Duodenal mucosa (tissue), 2 donors: ENCODE measurements at regions not wholly inside any gene's neighbourhood (a gene's known extent, or its start where the extent isn't known, plus 50 kb on each side); places are given as distances from the start of the nearest gene placed in this dataset.
"Not testable (repeated sequence)": the region's sequence is repeated elsewhere in the genome, so short reads cannot be mapped to it uniquely, and the experiment has no call there.

Source experiments
- H3K27ac ChIP-seq: one replicate; pipeline ENCODE4 v1.7.0; 2013; ENCODE audit warnings: low read depth, low read length
- H3K27me3 ChIP-seq, 2 donors: one replicate each; pipeline ENCODE4 v1.7.0; 2013; ENCODE audit warnings: low read length in 2 of 2, control low read depth in 1 of 2; ENCODE audit not compliant: insufficient read depth in 2 of 2, control insufficient read depth in 1 of 2
- H3K36me3 ChIP-seq, 2 donors: one replicate each; pipeline ENCODE4 v1.7.0; 2013; ENCODE audit warnings: low read length in 2 of 2, control low read depth in 1 of 2; ENCODE audit not compliant: insufficient read depth in 2 of 2, control insufficient read depth in 1 of 2
- H3K4me1 ChIP-seq, 2 donors: one replicate each; pipeline ENCODE4 v1.7.0; 2013; ENCODE audit warnings: low read length in 2 of 2, control low read depth in 1 of 2; ENCODE audit not compliant: insufficient read depth in 2 of 2, control insufficient read depth in 1 of 2
- H3K4me3 ChIP-seq, 2 donors: one replicate each; pipeline ENCODE4 v1.7.0; 2013; ENCODE audit warnings: low read length in 2 of 2, low read depth in 1 of 2
- H3K9ac ChIP-seq, 2 donors: one replicate each; pipeline ENCODE4 v1.7.0; 2013; ENCODE audit warnings: low read length in 2 of 2, low read depth in 1 of 2
- H3K9me3 ChIP-seq, 2 donors: one replicate each; pipeline ENCODE4 v1.7.0; 2013; ENCODE audit warnings: low read length in 2 of 2, control low read depth in 1 of 2; ENCODE audit not compliant: control insufficient read depth in 1 of 2

GRCh38 chrX:39426101-39426500 is 624.8 kb downstream of the MID1IP1 start:
- H3K4me1 ChIP-seq: no peaks in the 10 kb centered on the region
- H3K9me3 ChIP-seq: no peaks in the 10 kb centered on the region
- H3K4me3 ChIP-seq: no peak overlapping the region
- H3K9ac ChIP-seq: no peak overlapping the region
- H3K36me3 ChIP-seq: no peaks in the 10 kb centered on the region
- no peak overlapping the region for H3K27ac ChIP-seq
- H3K27me3 ChIP-seq: no peaks in the 10 kb centered on the region

GRCh38 chrX:39427492-39427891 is 626.2 kb downstream of the MID1IP1 start:
- H3K27ac ChIP-seq: no peak overlapping the region
- no peak overlapping the region for H3K4me3 ChIP-seq
- peaks cover 0 to 4% of the 10 kb centered on the region in 2 donors for H3K4me1 ChIP-seq
- no peaks in the 10 kb centered on the region for H3K36me3 ChIP-seq
- H3K9me3 ChIP-seq: no peaks in the 10 kb centered on the region
- H3K27me3 ChIP-seq: no peaks in the 10 kb centered on the region
- no peak overlapping the region for H3K9ac ChIP-seq

GRCh38 chrX:39427906-39428305 is 626.6 kb downstream of the MID1IP1 start:
- Histone ChIP-seq H3K36me3 (no peaks in the 10 kb centered on the region), H3K4me1 (peaks cover 0 to 4% of the 10 kb centered on the region in 2 donors), H3K27me3 (no peaks in the 10 kb centered on the region), H3K9me3 (no peaks in the 10 kb centered on the region), H3K27ac (no peak overlapping the region), H3K9ac (no peak overlapping the region), H3K4me3 (no peak overlapping the region)

GRCh38 chrX:39430551-39430950 is 629.3 kb downstream of the MID1IP1 start:
- H3K9ac ChIP-seq: no peak overlapping the region
- no peaks in the 10 kb centered on the region for H3K36me3 ChIP-seq
- no peaks in the 10 kb centered on the region for H3K27me3 ChIP-seq
- H3K9me3 ChIP-seq: no peaks in the 10 kb centered on the region
- no peak overlapping the region for H3K4me3 ChIP-seq
- H3K4me1 ChIP-seq: peaks cover 0 to 4% of the 10 kb centered on the region in 2 donors
- no peak overlapping the region for H3K27ac ChIP-seq

GRCh38 chrX:39431893-39432292 is 630.6 kb downstream of the MID1IP1 start:
- no peaks in the 10 kb centered on the region for H3K9me3 ChIP-seq
- no peak overlapping the region for H3K27ac ChIP-seq
- H3K36me3 ChIP-seq: no peaks in the 10 kb centered on the region
- no peaks in the 10 kb centered on the region for H3K27me3 ChIP-seq
- H3K4me3 ChIP-seq: no peak overlapping the region
- H3K4me1 ChIP-seq: peaks cover 0 to 4% of the 10 kb centered on the region in 2 donors
- no peak overlapping the region for H3K9ac ChIP-seq

- not testable (repeated sequence) for H3K9ac ChIP-seq, H3K27me3 ChIP-seq, H3K4me3 ChIP-seq, H3K9me3 ChIP-seq, H3K36me3 ChIP-seq, H3K27ac ChIP-seq, H3K4me1 ChIP-seq
Observed at GRCh38 chrX:39434671-39435070, 633.4 kb downstream of the MID1IP1 start.

- H3K27ac ChIP-seq, H3K4me3 ChIP-seq: not testable (repeated sequence)
- H3K4me1 ChIP-seq: peaks cover 8 to 13% of the 10 kb centered on the region in 2 donors
Observed at GRCh38 chrX:39436538-39436937, 635.3 kb downstream of the MID1IP1 start.

GRCh38 chrX:39437670-39438441 is 636.6 kb downstream of the MID1IP1 start:
- H3K9me3 ChIP-seq: no peaks in the 10 kb centered on the region
- H3K36me3 ChIP-seq: no peaks in the 10 kb centered on the region
- H3K27me3 ChIP-seq: no peaks in the 10 kb centered on the region
- no peak overlapping the region for H3K4me3 ChIP-seq
- H3K27ac ChIP-seq: no peak overlapping the region
- no peak overlapping the region for H3K9ac ChIP-seq
- H3K4me1 ChIP-seq: peaks cover 8 to 10% of the 10 kb centered on the region in 2 donors

More at GRCh38 chrX:39436538-39436937, 635.3 kb downstream of the MID1IP1 start:
- not testable (repeated sequence) for H3K36me3 ChIP-seq, H3K9me3 ChIP-seq, H3K9ac ChIP-seq, H3K27me3 ChIP-seq

- H3K4me3 ChIP-seq: no peak overlapping the region
- H3K27ac ChIP-seq: no peak overlapping the region
- no peak overlapping the region for H3K9ac ChIP-seq
- H3K4me1 ChIP-seq: peaks cover 8 to 10% of the 10 kb centered on the region in 2 donors
- no peaks in the 10 kb centered on the region for H3K36me3 ChIP-seq
- no peaks in the 10 kb centered on the region for H3K9me3 ChIP-seq
- no peaks in the 10 kb centered on the region for H3K27me3 ChIP-seq
Observed at GRCh38 chrX:39438603-39439602, 637.6 kb downstream of the MID1IP1 start.
